GM12874 (cell line): ENCODE measurements at regions not wholly inside any gene's neighbourhood (a gene's known extent, or its start where the extent isn't known, plus 50 kb on each side); places are given as distances from the start of the nearest gene placed in this dataset.

Experiments used
- CTCF ChIP-seq: IDR thresholded peaks from 2 replicates; pipeline ENCODE4 v1.5.1; 2011; ENCODE audit warnings: low read depth, mild to moderate bottlenecking, control low read depth, low read length, moderate library complexity; ENCODE audit not compliant: insufficient read depth

- no peak for TF ChIP-seq CTCF
Observed at GRCh38 chr17:68812876-68813584, 142.2 kb downstream of the ABCA8 start.

GRCh38 chr17:68809148-68809547 lies 146.0 kb downstream of the ABCA8 start:
- TF ChIP-seq CTCF = no peak

GRCh38 chr17:68807998-68808772 lies 147.0 kb downstream of the ABCA8 start:
- TF ChIP-seq CTCF = no peak

GRCh38 chr17:68805609-68806008 lies 149.6 kb downstream of the ABCA8 start:
- TF ChIP-seq CTCF = no peak

GRCh38 chr17:68804777-68805520 lies 150.2 kb downstream of the ABCA8 start:
- TF ChIP-seq CTCF = no peak

- TF ChIP-seq CTCF = no peak
Observed at GRCh38 chr17:68803164-68803929, 151.8 kb downstream of the ABCA8 start.
